IMR-90 (cell line): ENCODE measurements at regions not wholly inside any gene's neighbourhood (a gene's known extent, or its start where the extent isn't known, plus 50 kb on each side); places are given as distances from the start of the nearest gene placed in this dataset.

Experiments
- ATAC-seq: fragments of 200-7000 bp; cut with Tn5 transposase; 2 replicates; pipeline ENCODE4 v1.9.1; 2020; ENCODE audit warnings: low read depth, mild to moderate bottlenecking, moderate library complexity
- BruUV-seq: library from RNA; stranded (reverse); fragments of 400-500 nt; replicated peaks from 2 replicates; lab custom pipeline; 2021; lab: Mats Ljungman, UMichigan
- CTCF ChIA-PET: fragments of 300-600 bp; formaldehyde crosslinking; extraction: SDS; loops from one replicate; lab custom pipeline; 2021; ENCODE audit warnings: antibody characterized with exemption; lab: Yijun Ruan, JAX
- POLR2A ChIA-PET: fragments of 300-600 bp; sonication (Branson Sonifier 250); formaldehyde crosslinking; loops from one replicate; lab custom pipeline; 2022; ENCODE audit warnings: antibody characterized with exemption; ENCODE audit not compliant: unreplicated experiment; lab: Charles Lee
- DNase-seq: peaks from one replicate; pipeline ENCODE4 v3.0.0; 2013
- H2AFZ ChIP-seq: replicated peaks from 2 replicates; pipeline ENCODE3; 2013; ENCODE audit warnings: low read length, mild to moderate bottlenecking; ENCODE audit not compliant: poor library complexity
- H2AK5ac ChIP-seq: 2 replicates; pipeline ENCODE4 v1.6.1; 2013; ENCODE audit warnings: low read depth, low read length, inconsistent platforms
- H2AK9ac ChIP-seq: replicated peaks from 2 replicates; pipeline ENCODE3; 2013; ENCODE audit warnings: mild to moderate bottlenecking, low read depth, low read length, moderate library complexity; ENCODE audit not compliant: poor library complexity
- H2BK120ac ChIP-seq: 2 replicates; pipeline ENCODE4 v1.6.1; 2013; ENCODE audit warnings: low read depth, low read length, inconsistent platforms
- H2BK15ac ChIP-seq: 3 replicates; pipeline ENCODE4 v1.6.1; 2013; ENCODE audit warnings: low read depth, low read length, inconsistent platforms
- H2BK20ac ChIP-seq: 2 replicates; pipeline ENCODE4 v1.6.1; 2013; ENCODE audit warnings: low read depth, mild to moderate bottlenecking, inconsistent platforms, low read length, moderate library complexity
- H2BK5ac ChIP-seq: 2 replicates; pipeline ENCODE4 v1.6.1; 2013; ENCODE audit warnings: mild to moderate bottlenecking, low read depth, low read length, inconsistent platforms; ENCODE audit not compliant: poor library complexity, severe bottlenecking
- H3K14ac ChIP-seq: replicated peaks from 2 replicates; pipeline ENCODE4 v1.6.1; 2013; ENCODE audit warnings: low read depth, low read length, inconsistent platforms
- H3K18ac ChIP-seq: 2 replicates; pipeline ENCODE4 v1.6.1; 2013; ENCODE audit warnings: low read depth, low read length, control low read depth
- H3K23ac ChIP-seq: 2 replicates; pipeline ENCODE4 v1.6.1; 2013; ENCODE audit warnings: low read depth, low read length, inconsistent platforms
- H3K27ac ChIP-seq: 2 replicates; pipeline ENCODE4 v1.5.1; 2013; ENCODE audit warnings: mild to moderate bottlenecking, control low read depth, low read length; ENCODE audit not compliant: insufficient read depth
- H3K27me3 ChIP-seq: 2 replicates; pipeline ENCODE4 v1.6.1; 2013; ENCODE audit warnings: low read length; ENCODE audit not compliant: control insufficient read depth, insufficient read depth
- H3K36me3 ChIP-seq: 2 replicates; pipeline ENCODE4 v1.6.1; 2013; ENCODE audit warnings: low read length, mixed read lengths; ENCODE audit not compliant: control insufficient read depth, insufficient read depth
- H3K4ac ChIP-seq: 2 replicates; pipeline ENCODE4 v1.6.1; 2013; ENCODE audit warnings: low read depth, low read length, inconsistent platforms
- H3K4me1 ChIP-seq: 2 replicates; pipeline ENCODE4 v1.6.1; 2013; ENCODE audit warnings: low read length, mixed read lengths; ENCODE audit not compliant: control insufficient read depth, insufficient read depth
- H3K4me2 ChIP-seq: 2 replicates; pipeline ENCODE4 v1.6.1; 2013; ENCODE audit warnings: low read depth, mild to moderate bottlenecking, control low read depth, low read length, moderate library complexity
- H3K4me3 ChIP-seq: 2 replicates; pipeline ENCODE4 v1.5.1; 2013; ENCODE audit warnings: low read depth, mild to moderate bottlenecking, control low read depth, low read length, moderate library complexity; ENCODE audit not compliant: insufficient read depth
- H3K56ac ChIP-seq: 2 replicates; pipeline ENCODE4 v1.6.1; 2013; ENCODE audit warnings: low read length, inconsistent platforms; ENCODE audit not compliant: insufficient read depth; ENCODE audit errors: extremely low read depth
- H3K79me1 ChIP-seq, 2 experiments: 2 replicates each; pipeline ENCODE4 v1.6.1; 2013; ENCODE audit warnings: low read length in 2 of 2, inconsistent platforms in 1 of 2, low read depth in 1 of 2
- H3K9ac ChIP-seq: 2 replicates; pipeline ENCODE4 v1.6.1; 2013; ENCODE audit warnings: low read depth, low read length, control low read depth
- H3K9me1 ChIP-seq: 2 replicates; pipeline ENCODE4 v1.6.1; 2013; ENCODE audit warnings: low read length, inconsistent platforms; ENCODE audit not compliant: insufficient read depth
- H3K9me3 ChIP-seq: 2 replicates; pipeline ENCODE4 v1.6.1; 2013; ENCODE audit warnings: low read length; ENCODE audit not compliant: control insufficient read depth, insufficient read depth
- H4K20me1 ChIP-seq: 2 replicates; pipeline ENCODE4 v1.6.1; 2013; ENCODE audit warnings: low read length, inconsistent platforms; ENCODE audit not compliant: insufficient read depth
- H4K5ac ChIP-seq: 2 replicates; pipeline ENCODE4 v1.6.1; 2013; ENCODE audit warnings: mild to moderate bottlenecking, low read depth, low read length, control low read depth
- H4K8ac ChIP-seq, 2 experiments: 2 replicates each; pipeline ENCODE4 v1.6.1; 2013; ENCODE audit warnings: low read depth in 2 of 2, low read length in 2 of 2, control low read depth in 1 of 2, inconsistent platforms in 1 of 2
- H4K91ac ChIP-seq: 2 replicates; pipeline ENCODE4 v1.6.1; 2013; ENCODE audit warnings: low read depth, low read length, inconsistent platforms; ENCODE audit not compliant: insufficient read depth
- CEBPB ChIP-seq: IDR thresholded peaks from 2 replicates; pipeline ENCODE4 v1.6.1; 2012; ENCODE audit warnings: low read depth, low read length, improper control_type of control experiment
- CHD1 ChIP-seq: IDR thresholded peaks from 2 replicates; pipeline ENCODE4 v1.6.1; 2012; ENCODE audit warnings: low read depth, low read length, improper control_type of control experiment
- FOS ChIP-seq: fragments of 150-350 bp; IDR thresholded peaks from 2 replicates; pipeline ENCODE4 v1.6.1; 2016; ENCODE audit warnings: low read depth, low read length
- MAFK ChIP-seq: IDR thresholded peaks from 2 replicates; pipeline ENCODE4 v1.6.1; 2012; ENCODE audit warnings: low read depth, low read length, improper control_type of control experiment
- MAZ ChIP-seq: IDR thresholded peaks from 2 replicates; pipeline ENCODE4 v1.6.1; 2012; ENCODE audit warnings: low read depth, mild to moderate bottlenecking, low read length, improper control_type of control experiment, moderate library complexity, borderline replicate concordance
- NFE2L2 ChIP-seq: fragments of 150-350 bp; IDR thresholded peaks from 2 replicates; pipeline ENCODE4 v1.6.1; 2016; ENCODE audit warnings: low read depth, mild to moderate bottlenecking, low read length
- RAD21 ChIP-seq: IDR thresholded peaks from 2 replicates; pipeline ENCODE4 v1.6.1; 2012; ENCODE audit warnings: low read length, improper control_type of control experiment
- WGBS, 2 experiments: methylation state at CpG; one replicate each; pipeline versions ENCODE4 v1.1.5 to v1.1.7; 2013; ENCODE audit warnings: missing lambda C conversion rate in 2 of 2; ENCODE audit not compliant: insufficient read length in 1 of 2; ENCODE audit errors: extremely low coverage in 2 of 2; 5-methylcytosine and 5-hydroxymethylcytosine counted together
- dilution Hi-C: fragments of 300-500 bp; cut with HindIII; formaldehyde crosslinking; loops from one replicate; pipeline ENCODE4 v1.14.3; 2018; ENCODE audit warnings: low sequenced_read_pairs; ENCODE audit not compliant: unreplicated experiment
- in situ Hi-C: fragments of 300-500 bp; cut with MboI; formaldehyde crosslinking; loops from 3 replicates; pipeline ENCODE4 v1.14.3; 2019; ENCODE audit warnings: low sequenced_read_pairs, inconsistent platforms, mixed read lengths
- intact Hi-C: fragments of 100-400 bp; cut with micrococcal nuclease; formaldehyde crosslinking; loops from 2 replicates; pipeline ENCODE4 v1.10.0; 2022
- TF ChIP-seq, protein P1 (sequence below): fragments of 150-350 bp; IDR thresholded peaks from 2 replicates; pipeline ENCODE4 v1.6.1; 2016; ENCODE audit warnings: low read depth, mild to moderate bottlenecking, low read length, moderate library complexity, borderline replicate concordance
- TF ChIP-seq, protein P2 (sequence below): conservative IDR thresholded peaks from 2 replicates; pipeline ENCODE4 v1.5.1; 2012; ENCODE audit warnings: mild to moderate bottlenecking, low read depth, low read length, improper control_type of control experiment

DNA sequence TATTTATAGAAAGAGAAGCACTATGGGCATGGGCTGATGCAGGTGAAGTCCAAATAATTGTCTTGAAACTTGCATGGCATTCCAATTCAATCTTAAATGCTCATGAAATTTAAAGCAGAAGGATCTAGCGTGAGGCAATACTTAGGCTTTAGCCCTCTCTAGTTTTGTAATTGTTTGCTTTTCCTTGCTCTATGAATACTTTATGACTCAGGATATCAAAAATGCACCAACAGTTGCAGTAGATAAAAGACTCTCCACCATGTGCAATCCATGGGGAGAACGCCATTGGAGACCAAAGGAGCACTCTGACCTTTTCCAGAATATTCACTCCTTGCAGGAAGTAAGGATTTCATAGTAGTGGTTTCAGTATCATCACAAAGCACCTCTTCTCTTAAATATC, 436.4 kb downstream of the LRRIQ3 start:
- Histone ChIP-seq H4K20me1 (no peaks in the 10 kb centered on the region), H3K9me1 (no peaks in the 10 kb centered on the region), H3K18ac (no peak overlapping the region), H3K4me2 (no peak overlapping the region), H3K4ac (no peak overlapping the region), H2AFZ (no peak overlapping the region), H2AK9ac (no peak overlapping the region), H3K27ac (no peak overlapping the region), H3K36me3 (no peaks in the 10 kb centered on the region), H3K9ac (no peak overlapping the region), H3K4me1 (no peaks in the 10 kb centered on the region), H3K56ac (no peak overlapping the region), H2BK120ac (no peak overlapping the region), H3K9me3 (peaks cover 3% of the 10 kb centered on the region), H3K27me3 (no peaks in the 10 kb centered on the region), H4K5ac (no peak overlapping the region), H2BK20ac (no peak overlapping the region), H2BK15ac (no peak overlapping the region), H4K8ac (no peak overlapping the region), H3K79me1 (no peaks in the 10 kb centered on the region), H4K91ac (no peak overlapping the region), H3K4me3 (no peak overlapping the region), H2BK5ac (no peak overlapping the region), H3K23ac (no peak overlapping the region), H2AK5ac (no peak overlapping the region), H3K14ac (no peak overlapping the region)
- ChIA-PET CTCF (no interaction called here), POLR2A (no interaction called here)
- ATAC-seq: no peak
- in situ Hi-C loops (no loop called here), dilution Hi-C loops (no loop called here), intact Hi-C loops (no loop called here)
- no TSS peak for BruUV-seq
- WGBS, 2 experiments: no CpG with 5 or more reads among the region's 2 CpGs
- no peak for DNase-seq
- TF ChIP-seq MAZ: no peak
- no peak for TF ChIP-seq MAFK
- TF ChIP-seq RAD21: no peak
- TF ChIP-seq NFE2L2: no peak
- TF ChIP-seq, protein P1, sequence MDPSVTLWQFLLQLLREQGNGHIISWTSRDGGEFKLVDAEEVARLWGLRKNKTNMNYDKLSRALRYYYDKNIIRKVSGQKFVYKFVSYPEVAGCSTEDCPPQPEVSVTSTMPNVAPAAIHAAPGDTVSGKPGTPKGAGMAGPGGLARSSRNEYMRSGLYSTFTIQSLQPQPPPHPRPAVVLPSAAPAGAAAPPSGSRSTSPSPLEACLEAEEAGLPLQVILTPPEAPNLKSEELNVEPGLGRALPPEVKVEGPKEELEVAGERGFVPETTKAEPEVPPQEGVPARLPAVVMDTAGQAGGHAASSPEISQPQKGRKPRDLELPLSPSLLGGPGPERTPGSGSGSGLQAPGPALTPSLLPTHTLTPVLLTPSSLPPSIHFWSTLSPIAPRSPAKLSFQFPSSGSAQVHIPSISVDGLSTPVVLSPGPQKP: no peak
- TF ChIP-seq, protein P2, sequence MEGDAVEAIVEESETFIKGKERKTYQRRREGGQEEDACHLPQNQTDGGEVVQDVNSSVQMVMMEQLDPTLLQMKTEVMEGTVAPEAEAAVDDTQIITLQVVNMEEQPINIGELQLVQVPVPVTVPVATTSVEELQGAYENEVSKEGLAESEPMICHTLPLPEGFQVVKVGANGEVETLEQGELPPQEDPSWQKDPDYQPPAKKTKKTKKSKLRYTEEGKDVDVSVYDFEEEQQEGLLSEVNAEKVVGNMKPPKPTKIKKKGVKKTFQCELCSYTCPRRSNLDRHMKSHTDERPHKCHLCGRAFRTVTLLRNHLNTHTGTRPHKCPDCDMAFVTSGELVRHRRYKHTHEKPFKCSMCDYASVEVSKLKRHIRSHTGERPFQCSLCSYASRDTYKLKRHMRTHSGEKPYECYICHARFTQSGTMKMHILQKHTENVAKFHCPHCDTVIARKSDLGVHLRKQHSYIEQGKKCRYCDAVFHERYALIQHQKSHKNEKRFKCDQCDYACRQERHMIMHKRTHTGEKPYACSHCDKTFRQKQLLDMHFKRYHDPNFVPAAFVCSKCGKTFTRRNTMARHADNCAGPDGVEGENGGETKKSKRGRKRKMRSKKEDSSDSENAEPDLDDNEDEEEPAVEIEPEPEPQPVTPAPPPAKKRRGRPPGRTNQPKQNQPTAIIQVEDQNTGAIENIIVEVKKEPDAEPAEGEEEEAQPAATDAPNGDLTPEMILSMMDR: no peak
- TF ChIP-seq FOS: no peak
- TF ChIP-seq CEBPB: no peak
- TF ChIP-seq CHD1: no peak
